WERI-Rb-1 (cell line): ENCODE measurements at regions not wholly inside any gene's neighbourhood (a gene's known extent, or its start where the extent isn't known, plus 50 kb on each side); places are given as distances from the start of the nearest gene placed in this dataset.

Experiments used
- DNase-seq: peaks from one replicate; pipeline ENCODE4 v3.0.0-alpha.2; 2020
- H3K27ac ChIP-seq: fragments of 250-450 bp; sonication (Bioruptor Pico); 2 replicates; pipeline ENCODE4 v1.5.1; 2020; ENCODE audit warnings: mild to moderate bottlenecking, moderate library complexity
- H3K27me3 ChIP-seq: fragments of 250-450 bp; sonication (Bioruptor Pico); 2 replicates; pipeline ENCODE4 v1.5.1; 2021; ENCODE audit warnings: mild to moderate bottlenecking, low read depth, moderate library complexity; ENCODE audit not compliant: insufficient read depth, severe bottlenecking
- H3K36me3 ChIP-seq: fragments of 250-450 bp; sonication (Bioruptor Pico); 2 replicates; pipeline ENCODE4 v1.5.1; 2020; ENCODE audit warnings: mild to moderate bottlenecking, moderate library complexity
- H3K4me3 ChIP-seq: 2 replicates; pipeline ENCODE4 v1.5.1; 2011; ENCODE audit warnings: low read depth, mild to moderate bottlenecking, control low read depth, low read length
- H3K9me3 ChIP-seq: fragments of 250-450 bp; sonication (Bioruptor Pico); 2 replicates; pipeline ENCODE4 v1.5.1; 2021; ENCODE audit warnings: mild to moderate bottlenecking, moderate library complexity; ENCODE audit not compliant: severe bottlenecking
- CTCF ChIP-seq: IDR thresholded peaks from 2 replicates; pipeline ENCODE4 v1.5.1; 2011; ENCODE audit warnings: low read depth, mild to moderate bottlenecking, control low read depth, inconsistent platforms, low read length

GRCh38 chr7:142592231-142592630, 157.0 kb upstream of the PRSS1 start:
- no peak for TF ChIP-seq CTCF

GRCh38 chr7:142590830-142591457, 158.3 kb upstream of the PRSS1 start:
- DNase-seq = no peak
- no peak overlapping the region for H3K27ac ChIP-seq
- peaks cover 12% of the 10 kb centered on the region for H3K9me3 ChIP-seq
- no peaks in the 10 kb centered on the region for H3K27me3 ChIP-seq
- no peaks in the 10 kb centered on the region for H3K36me3 ChIP-seq
- TF ChIP-seq CTCF = no peak
- no peak overlapping the region for H3K4me3 ChIP-seq

More at GRCh38 chr7:142592231-142592630, 157.0 kb upstream of the PRSS1 start:
- H3K27me3 ChIP-seq = no peaks in the 10 kb centered on the region
- no peak overlapping the region for H3K27ac ChIP-seq
- H3K36me3 ChIP-seq = no peaks in the 10 kb centered on the region
- DNase-seq = no peak
- H3K9me3 ChIP-seq = no peaks in the 10 kb centered on the region
- no peak overlapping the region for H3K4me3 ChIP-seq

GRCh38 chr7:142590077-142590476, 159.2 kb upstream of the PRSS1 start:
- no peak overlapping the region for H3K4me3 ChIP-seq
- no peak overlapping the region for H3K27ac ChIP-seq
- no peak for TF ChIP-seq CTCF
- DNase-seq = no peak
- H3K36me3 ChIP-seq = no peaks in the 10 kb centered on the region
- peaks cover 12% of the 10 kb centered on the region for H3K9me3 ChIP-seq
- H3K27me3 ChIP-seq = no peaks in the 10 kb centered on the region

- TF ChIP-seq CTCF = peak; percentile 70
- H3K9me3 ChIP-seq = peaks cover 12% of the 10 kb centered on the region
- H3K4me3 ChIP-seq = no peak overlapping the region
- H3K36me3 ChIP-seq = no peaks in the 10 kb centered on the region
- no peak overlapping the region for H3K27ac ChIP-seq
- peak; percentile 15 for DNase-seq
- H3K27me3 ChIP-seq = no peaks in the 10 kb centered on the region
Measured at GRCh38 chr7:142587578-142588191, 161.6 kb upstream of the PRSS1 start.

- peaks cover 12% of the 10 kb centered on the region for H3K9me3 ChIP-seq
- TF ChIP-seq CTCF = no peak
- H3K4me3 ChIP-seq = no peak overlapping the region
- H3K27ac ChIP-seq = no peak overlapping the region
- H3K27me3 ChIP-seq = no peaks in the 10 kb centered on the region
- no peaks in the 10 kb centered on the region for H3K36me3 ChIP-seq
- no peak for DNase-seq
Measured at GRCh38 chr7:142586611-142587010, 162.7 kb upstream of the PRSS1 start.
